ENCODE measurements at regions not wholly inside any gene's neighbourhood (a gene's known extent, or its start where the extent isn't known, plus 50 kb on each side); places are given as distances from the start of the nearest gene placed in this dataset.

DNA sequence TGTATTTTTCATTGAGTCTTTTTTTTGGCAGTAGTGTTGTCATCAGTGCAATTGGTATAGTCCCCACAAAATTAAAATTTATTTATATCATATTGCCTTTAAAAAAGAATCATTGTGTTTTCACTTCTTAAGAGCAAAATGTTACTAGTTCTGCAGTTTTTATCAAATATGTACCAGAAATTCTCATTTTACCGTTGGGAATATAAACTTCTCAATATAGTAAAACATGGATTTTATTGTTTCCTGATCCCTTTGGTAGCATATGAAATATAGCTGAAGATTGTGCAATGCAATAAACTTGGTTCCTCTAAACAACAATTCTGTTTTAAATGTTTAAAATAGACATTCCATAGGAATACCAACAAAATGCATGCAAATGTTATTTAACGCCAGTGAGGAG is 306.5 kb upstream of the PCDH20 start:
- no peak overlapping the region for H2AFZ ChIP-seq (ENCODE audit: low read depth, low read length)
- no peaks in the 10 kb centered on the region for H3K27me3 ChIP-seq (ENCODE audit: low read depth, low read length)
- H3K4me2 ChIP-seq (ENCODE audit: low read length): no peak overlapping the region
- no peak overlapping the region for H3K4me3 ChIP-seq (ENCODE audit: low read length)
- no peak overlapping the region for H3K9ac ChIP-seq (ENCODE audit: low read length)
- H3K79me2 ChIP-seq (ENCODE audit: low read length): no peaks in the 10 kb centered on the region
- TF ChIP-seq CTCF (IDR thresholded peaks at IDR 0.05; ENCODE audit: low read depth, low read length) (no peak), EZH2phosphoT487 (IDR thresholded peaks at IDR 0.05; ENCODE audit: low read depth) (no peak)
- H3K9me3 ChIP-seq (ENCODE audit: insufficient read depth, low read length): no peaks in the 10 kb centered on the region
- no peaks in the 10 kb centered on the region for H3K4me1 ChIP-seq (ENCODE audit: low read length)
- no peaks in the 10 kb centered on the region for H3K36me3 ChIP-seq (replicated peaks; ENCODE audit: low read depth, low read length)
- H3K27ac ChIP-seq (ENCODE audit: low read length): no peak overlapping the region
- H4K20me1 ChIP-seq (ENCODE audit: insufficient read depth, low read length): no peaks in the 10 kb centered on the region

DNA sequence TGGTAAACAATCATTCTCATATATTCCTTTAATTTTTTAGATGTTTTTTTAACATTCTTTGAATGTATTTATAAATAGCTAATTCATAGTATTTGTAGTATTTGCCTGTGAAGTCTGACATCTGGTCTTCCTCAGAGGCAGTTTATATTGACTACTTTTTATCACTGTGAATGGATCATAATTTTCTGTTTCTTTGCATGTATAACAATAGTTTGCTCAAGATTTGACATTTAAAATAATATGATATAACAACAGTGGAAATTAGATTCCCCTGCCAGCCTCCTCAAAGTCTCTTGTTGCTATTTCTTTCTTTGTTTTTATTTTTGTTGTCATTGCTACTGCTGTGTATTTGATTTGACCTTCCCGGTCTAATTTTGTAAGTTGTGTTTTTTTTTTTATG is 297.0 kb upstream of the PCDH20 start:
- Histone ChIP-seq H3K27me3 (ENCODE audit: low read depth, low read length) (no peaks in the 10 kb centered on the region), H3K9ac (ENCODE audit: low read length) (no peak overlapping the region), H3K79me2 (ENCODE audit: low read length) (no peaks in the 10 kb centered on the region), H3K4me1 (ENCODE audit: low read length) (no peaks in the 10 kb centered on the region), H4K20me1 (ENCODE audit: insufficient read depth, low read length) (no peaks in the 10 kb centered on the region), H2AFZ (ENCODE audit: low read depth, low read length) (no peak overlapping the region), H3K27ac (ENCODE audit: low read length) (no peak overlapping the region), H3K36me3 (replicated peaks; ENCODE audit: low read depth, low read length) (no peaks in the 10 kb centered on the region), H3K9me3 (ENCODE audit: insufficient read depth, low read length) (no peaks in the 10 kb centered on the region), H3K4me3 (ENCODE audit: low read length) (no peak overlapping the region), H3K4me2 (ENCODE audit: low read length) (no peak overlapping the region)
- no peak for TF ChIP-seq EZH2phosphoT487 (IDR thresholded peaks at IDR 0.05; ENCODE audit: low read depth)
- TF ChIP-seq CTCF (IDR thresholded peaks at IDR 0.05; ENCODE audit: low read depth, low read length): no peak

DNA sequence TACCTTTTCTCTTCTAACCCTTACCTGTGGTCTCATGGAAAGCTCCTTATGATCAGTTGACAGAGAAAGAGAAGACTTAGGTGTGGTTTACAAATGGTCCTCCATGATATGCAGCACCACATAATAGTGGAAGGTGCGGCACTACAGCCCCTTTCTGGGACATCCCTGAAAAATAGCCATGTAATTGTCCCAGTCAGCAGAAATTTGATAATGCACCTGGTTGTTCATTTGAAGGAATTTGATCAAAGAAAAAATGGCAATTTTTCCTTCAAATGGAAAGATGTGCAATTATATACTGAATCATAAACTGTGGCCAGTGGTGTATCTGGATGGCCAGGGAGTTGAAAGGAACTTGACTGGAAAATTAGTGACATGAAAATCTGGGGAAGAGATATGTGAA is 293.6 kb upstream of the PCDH20 start:
- no peak overlapping the region for H2AFZ ChIP-seq (ENCODE audit: low read depth, low read length)
- no peaks in the 10 kb centered on the region for H3K79me2 ChIP-seq (ENCODE audit: low read length)
- H3K4me2 ChIP-seq (ENCODE audit: low read length): no peak overlapping the region
- no peaks in the 10 kb centered on the region for H4K20me1 ChIP-seq (ENCODE audit: insufficient read depth, low read length)
- no peaks in the 10 kb centered on the region for H3K4me1 ChIP-seq (ENCODE audit: low read length)
- no peak overlapping the region for H3K27ac ChIP-seq (ENCODE audit: low read length)
- H3K36me3 ChIP-seq (replicated peaks; ENCODE audit: low read depth, low read length): no peaks in the 10 kb centered on the region
- 0 out of 2 replicates have a peak, but pooled peaks cover 3% of the 10 kb centered on the region for H3K9me3 ChIP-seq (ENCODE audit: insufficient read depth, low read length)
- H3K9ac ChIP-seq (ENCODE audit: low read length): no peak overlapping the region
- no peaks in the 10 kb centered on the region for H3K27me3 ChIP-seq (ENCODE audit: low read depth, low read length)
- no peak for TF ChIP-seq CTCF (IDR thresholded peaks at IDR 0.05; ENCODE audit: low read depth, low read length)
- TF ChIP-seq EZH2phosphoT487 (IDR thresholded peaks at IDR 0.05; ENCODE audit: low read depth): no peak
- no peak overlapping the region for H3K4me3 ChIP-seq (ENCODE audit: low read length)

DNA sequence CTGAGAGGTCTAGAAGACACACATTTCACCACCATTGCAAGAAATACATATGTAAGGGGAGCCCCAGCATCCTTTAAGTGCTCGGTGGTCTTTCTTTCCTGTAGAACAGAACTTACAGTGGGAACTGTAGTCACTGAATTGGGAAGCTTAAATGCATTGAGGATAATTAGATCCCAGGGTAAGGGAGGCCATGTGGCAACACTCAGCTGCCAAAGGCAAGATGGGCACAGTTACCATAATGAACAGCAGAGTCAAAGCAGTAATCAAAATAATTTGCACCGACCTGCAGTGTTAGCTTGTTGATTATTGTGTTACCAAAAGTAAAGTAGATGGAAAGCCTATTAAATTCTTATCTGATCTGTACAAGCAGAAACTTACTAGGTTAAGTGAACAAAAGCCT is 291.2 kb upstream of the PCDH20 start:
- TF ChIP-seq EZH2phosphoT487 (IDR thresholded peaks at IDR 0.05; ENCODE audit: low read depth): no peak
- TF ChIP-seq CTCF (IDR thresholded peaks at IDR 0.05; ENCODE audit: low read depth, low read length): no peak
- Histone ChIP-seq H3K9ac (ENCODE audit: low read length) (no peak overlapping the region), H3K36me3 (replicated peaks; ENCODE audit: low read depth, low read length) (no peaks in the 10 kb centered on the region), H3K4me3 (ENCODE audit: low read length) (no peak overlapping the region), H3K4me1 (ENCODE audit: low read length) (no peaks in the 10 kb centered on the region), H2AFZ (ENCODE audit: low read depth, low read length) (0 out of 2 replicates have a peak overlapping the region, but pooled peaks have one; percentile 4), H4K20me1 (ENCODE audit: insufficient read depth, low read length) (no peaks in the 10 kb centered on the region), H3K27me3 (ENCODE audit: low read depth, low read length) (no peaks in the 10 kb centered on the region), H3K79me2 (ENCODE audit: low read length) (no peaks in the 10 kb centered on the region), H3K9me3 (ENCODE audit: insufficient read depth, low read length) (0 out of 2 replicates have a peak, but pooled peaks cover 3% of the 10 kb centered on the region), H3K27ac (ENCODE audit: low read length) (no peak overlapping the region), H3K4me2 (ENCODE audit: low read length) (no peak overlapping the region)
